OCI-LY7 (cell line): ENCODE measurements at regions not wholly inside any gene's neighbourhood (a gene's known extent, or its start where the extent isn't known, plus 50 kb on each side); places are given as distances from the start of the nearest gene placed in this dataset.

Source experiments
- BruUV-seq: library from RNA; stranded (reverse); fragments of 400-500 nt; replicated peaks from 2 replicates; lab custom pipeline; 2021; lab: Mats Ljungman, UMichigan
- CTCF ChIA-PET: fragments of 300-600 bp; sonication (Branson Sonifier 250); formaldehyde crosslinking; loops from one replicate; lab custom pipeline; 2022; ENCODE audit warnings: antibody characterized with exemption; ENCODE audit not compliant: unreplicated experiment; lab: Charles Lee
- POLR2A ChIA-PET: fragments of 300-600 bp; sonication (Branson Sonifier 250); formaldehyde crosslinking; loops from one replicate; lab custom pipeline; 2022; ENCODE audit warnings: antibody characterized with exemption; lab: Charles Lee
- DNase-seq: peaks from one replicate; pipeline ENCODE4 v3.0.0-alpha.2; 2015; ENCODE audit warnings: low spot score
- H2AFZ ChIP-seq: fragments of 200-600 bp; sonication (generic), shearing (Covaris generic); 2 replicates; pipeline ENCODE4 v1.6.1; 2014; ENCODE audit warnings: mild to moderate bottlenecking, antibody characterized with exemption, low read length, moderate library complexity
- H3K27ac ChIP-seq: fragments of 200-600 bp; sonication (generic); 2 replicates; pipeline ENCODE4 v1.5.1; 2014; ENCODE audit warnings: mixed run types, low read depth, mild to moderate bottlenecking, moderate library complexity, low read length, inconsistent platforms; ENCODE audit not compliant: poor library complexity, severe bottlenecking
- H3K36me3 ChIP-seq: fragments of 200-600 bp; sonication (generic); 2 replicates; pipeline ENCODE4 v1.6.1; 2014; ENCODE audit warnings: mild to moderate bottlenecking, antibody characterized with exemption, low read length, moderate library complexity, mixed read lengths; ENCODE audit not compliant: insufficient read depth
- H3K4me1 ChIP-seq: fragments of 200-600 bp; sonication (generic); 2 replicates; pipeline ENCODE4 v1.5.1; 2014; ENCODE audit warnings: mild to moderate bottlenecking, low read length; ENCODE audit not compliant: insufficient read depth, poor library complexity, severe bottlenecking
- H3K4me2 ChIP-seq: fragments of 200-600 bp; sonication (generic); 2 replicates; pipeline ENCODE4 v1.6.1; 2014; ENCODE audit warnings: mild to moderate bottlenecking, low read length
- H3K4me3 ChIP-seq: fragments of 200-600 bp; sonication (generic); 2 replicates; pipeline ENCODE4 v1.5.1; 2014; ENCODE audit warnings: mild to moderate bottlenecking, low read depth, low read length; ENCODE audit not compliant: poor library complexity, severe bottlenecking
- H3K79me2 ChIP-seq: fragments of 200-600 bp; sonication (generic); 2 replicates; pipeline ENCODE4 v1.6.1; 2016; ENCODE audit warnings: low read depth, mild to moderate bottlenecking, low read length, moderate library complexity, mixed read lengths; ENCODE audit not compliant: insufficient read depth
- H3K9me2 ChIP-seq: fragments of 200-600 bp; sonication (generic); 2 replicates; pipeline ENCODE4 v1.6.1; 2016; ENCODE audit warnings: mild to moderate bottlenecking, low read length, mixed read lengths; ENCODE audit not compliant: insufficient read depth
- H3K9me3 ChIP-seq: fragments of 200-600 bp; sonication (generic); 2 replicates; pipeline ENCODE4 v1.6.1; 2014; ENCODE audit warnings: mild to moderate bottlenecking, mixed run types, low read length, mixed read lengths
- H4K20me1 ChIP-seq: fragments of 200-600 bp; sonication (generic); 2 replicates; pipeline ENCODE4 v1.6.1; 2014; ENCODE audit warnings: mild to moderate bottlenecking, antibody characterized with exemption, low read length, moderate library complexity, mixed read lengths; ENCODE audit not compliant: insufficient read depth
- CTCF ChIP-seq: fragments of 200-600 bp; sonication (generic); conservative IDR thresholded peaks from 2 replicates; pipeline ENCODE4 v1.5.1; 2014; ENCODE audit warnings: mild to moderate bottlenecking, antibody characterized with exemption, low read length, moderate library complexity, mixed read lengths
- EZH2phosphoT487 ChIP-seq: fragments of 200-600 bp; sonication (generic); IDR thresholded peaks from 2 replicates; pipeline ENCODE4 v1.6.1; 2018; ENCODE audit warnings: low read depth, borderline replicate concordance, mild to moderate bottlenecking, mixed run types, antibody characterized with exemption, low read length, moderate library complexity, mixed read lengths
- intact Hi-C: fragments of 100-400 bp; cut with micrococcal nuclease; formaldehyde crosslinking; loops from one replicate; pipeline ENCODE4 v1.10.0; 2022; ENCODE audit not compliant: unreplicated experiment

GRCh38 chr16:54456291-54456690 lies 169.7 kb upstream of the IRX3 start:
- no peak overlapping the region for H3K4me3 ChIP-seq
- H3K79me2 ChIP-seq: no peaks in the 10 kb centered on the region
- POLR2A ChIA-PET: no interaction called here
- intact Hi-C loops: no loop called here
- H2AFZ ChIP-seq: no peak overlapping the region
- H3K36me3 ChIP-seq: no peaks in the 10 kb centered on the region
- CTCF ChIA-PET: no interaction called here
- H3K4me2 ChIP-seq: no peak overlapping the region
- no peaks in the 10 kb centered on the region for H3K9me3 ChIP-seq
- BruUV-seq: no TSS peak
- no peak overlapping the region for H3K27ac ChIP-seq
- no peaks in the 10 kb centered on the region for H3K4me1 ChIP-seq
- H3K9me2 ChIP-seq: no peaks in the 10 kb centered on the region
- TF ChIP-seq CTCF (no peak), EZH2phosphoT487 (no peak)
- DNase-seq: no peak
- H4K20me1 ChIP-seq: no peaks in the 10 kb centered on the region

DNA sequence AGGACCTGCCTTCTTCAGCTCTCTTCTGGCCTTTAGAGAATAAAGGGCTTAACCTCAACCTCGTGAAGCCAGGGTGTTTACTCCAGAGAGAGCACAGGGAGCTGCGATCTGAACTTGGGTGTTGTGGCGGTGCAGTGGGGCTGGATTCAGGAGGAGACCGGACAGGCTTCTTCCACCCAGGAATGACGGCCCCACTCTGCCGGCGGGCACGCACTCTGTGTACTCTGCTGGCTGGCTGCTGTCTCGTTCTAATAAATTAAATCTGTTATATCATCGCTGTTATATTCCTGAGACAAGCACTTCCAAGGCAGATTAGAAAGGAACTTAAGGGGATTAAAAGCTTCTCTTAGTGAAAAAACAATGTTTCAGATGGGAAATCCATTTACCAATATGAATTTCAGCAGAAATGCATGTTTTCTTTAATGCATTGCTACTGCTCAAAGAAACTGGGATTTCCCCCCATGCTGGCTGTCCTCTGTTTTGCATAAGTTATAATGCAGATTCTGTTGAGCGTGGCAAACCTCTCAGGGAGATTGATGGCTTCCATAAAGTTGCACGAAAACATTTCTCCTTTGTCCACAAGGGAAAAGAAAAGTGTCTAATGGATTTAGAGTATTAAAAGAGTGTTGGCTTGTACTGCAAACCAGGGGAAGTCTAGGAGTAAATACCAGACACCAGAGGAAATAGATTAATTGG lies 168.6 kb upstream of the IRX3 start:
- POLR2A ChIA-PET: no interaction called here
- no peaks in the 10 kb centered on the region for H3K36me3 ChIP-seq
- BruUV-seq: no TSS peak
- no peaks in the 10 kb centered on the region for H3K9me2 ChIP-seq
- CTCF ChIA-PET: no interaction called here
- H4K20me1 ChIP-seq: no peaks in the 10 kb centered on the region
- intact Hi-C loops: no loop called here
- H3K27ac ChIP-seq: no peak overlapping the region
- H3K4me2 ChIP-seq: no peak overlapping the region
- no peaks in the 10 kb centered on the region for H3K79me2 ChIP-seq
- TF ChIP-seq EZH2phosphoT487 (no peak), CTCF (no peak)
- DNase-seq: no peak
- no peak overlapping the region for H3K4me3 ChIP-seq
- no peaks in the 10 kb centered on the region for H3K4me1 ChIP-seq
- no peaks in the 10 kb centered on the region for H3K9me3 ChIP-seq
- no peak overlapping the region for H2AFZ ChIP-seq

DNA sequence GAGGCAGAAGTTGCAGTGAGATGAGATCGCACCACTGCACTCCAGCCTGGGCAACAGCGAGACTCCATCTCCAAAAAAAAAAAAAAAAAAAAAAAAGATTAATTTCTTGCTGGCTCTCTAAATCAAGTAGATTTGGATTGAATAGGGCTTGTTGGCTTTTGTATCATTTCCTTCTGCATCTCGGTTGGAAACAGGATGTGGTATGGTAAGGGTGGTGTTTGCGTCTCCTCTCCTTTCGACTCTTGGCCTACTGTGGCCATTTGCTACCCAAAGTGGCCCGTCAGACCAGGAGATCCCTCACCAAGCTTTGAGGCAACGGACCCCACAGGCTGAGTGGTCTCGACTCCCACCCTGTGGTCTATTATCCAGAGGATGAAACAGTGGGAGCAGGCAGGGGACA lies 168.0 kb upstream of the IRX3 start:
- no peaks in the 10 kb centered on the region for H3K9me2 ChIP-seq
- no peaks in the 10 kb centered on the region for H3K4me1 ChIP-seq
- TF ChIP-seq CTCF: no peak
- TF ChIP-seq EZH2phosphoT487: no peak
- H3K79me2 ChIP-seq: no peaks in the 10 kb centered on the region
- BruUV-seq: no TSS peak
- no peaks in the 10 kb centered on the region for H3K36me3 ChIP-seq
- H3K9me3 ChIP-seq: no peaks in the 10 kb centered on the region
- H3K4me3 ChIP-seq: no peak overlapping the region
- H2AFZ ChIP-seq: no peak overlapping the region
- H4K20me1 ChIP-seq: no peaks in the 10 kb centered on the region
- no peak overlapping the region for H3K4me2 ChIP-seq
- ChIA-PET CTCF (no interaction called here), POLR2A (no interaction called here)
- no peak overlapping the region for H3K27ac ChIP-seq
- intact Hi-C loops: no loop called here
- DNase-seq: no peak
